ENCODE measurements at regions not wholly inside any gene's neighbourhood (a gene's known extent, or its start where the extent isn't known, plus 50 kb on each side); places are given as distances from the start of the nearest gene placed in this dataset.

DNA sequence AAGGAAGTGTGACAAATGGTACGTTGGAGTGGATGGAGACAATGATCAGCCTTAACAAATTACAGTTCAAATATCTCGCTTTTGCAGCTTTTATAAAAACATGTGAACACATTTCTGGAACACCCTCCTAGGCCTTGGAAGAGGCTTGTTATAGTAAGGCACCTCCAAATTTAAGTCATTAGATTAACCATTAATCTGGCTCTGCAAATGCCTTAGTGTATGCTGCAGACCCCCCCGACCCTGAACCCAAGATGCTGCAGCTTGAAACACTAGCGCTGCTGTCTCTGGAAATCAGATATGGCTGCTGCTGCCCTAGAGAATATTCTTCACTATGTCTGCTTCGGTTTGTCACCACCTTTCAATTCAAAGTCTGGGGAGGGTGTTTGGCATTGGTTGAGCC, 196.4 kb downstream of the MIS18A start:
- Histone ChIP-seq H3K9ac (ENCODE audit: control insufficient read depth, extremely low read depth, insufficient read depth, low read length) (no peak overlapping the region), H3K27ac (ENCODE audit: control insufficient read depth, insufficient read depth, low read length) (no peak overlapping the region), H3K4me2 (ENCODE audit: control insufficient read depth, extremely low read depth, insufficient read depth, low read depth, low read length) (no peak overlapping the region), H3K36me3 (ENCODE audit: control insufficient read depth in 2 of 2, extremely low read depth in 1 of 2, insufficient read depth in 2 of 2, low read length in 2 of 2) (no peaks in the 10 kb centered on the region), H3K4me3 (ENCODE audit: control insufficient read depth in 2 of 3, extremely low read depth in 1 of 3, insufficient read depth in 2 of 3, low read depth in 1 of 3, low read length in 3 of 3) (no peak overlapping the region), H3K9me3 (ENCODE audit: control insufficient read depth, low read depth, low read length) (no peaks in the 10 kb centered on the region), H3K9me1 (ENCODE audit: control insufficient read depth, extremely low read depth, insufficient read depth, low read length) (no peaks in the 10 kb centered on the region), H3K27me3 (ENCODE audit: control insufficient read depth, extremely low read depth, insufficient read depth, low read length) (no peaks in the 10 kb centered on the region), H4K20me1 (ENCODE audit: control insufficient read depth, extremely low read depth, insufficient read depth, low read length) (no peaks in the 10 kb centered on the region), H3K79me2 (ENCODE audit: control insufficient read depth, insufficient read depth, low read length) (no peaks in the 10 kb centered on the region), H2AFZ (ENCODE audit: control insufficient read depth, low read length) (no peak overlapping the region), H3K4me1 (ENCODE audit: control insufficient read depth, extremely low read depth, insufficient read depth, low read length) (no peaks in the 10 kb centered on the region)
- dilution Hi-C loops (cut with MboI; ENCODE audit: extremely low pct_ligation_motif_present, low sequenced_read_pairs), result no loop called here
- DNase-seq (ENCODE audit: low read depth, low spot score), result no peak
- no peak for TF ChIP-seq EZH2 (IDR thresholded peaks at IDR 0.05; ENCODE audit: low read length)
- TF ChIP-seq, protein P1, sequence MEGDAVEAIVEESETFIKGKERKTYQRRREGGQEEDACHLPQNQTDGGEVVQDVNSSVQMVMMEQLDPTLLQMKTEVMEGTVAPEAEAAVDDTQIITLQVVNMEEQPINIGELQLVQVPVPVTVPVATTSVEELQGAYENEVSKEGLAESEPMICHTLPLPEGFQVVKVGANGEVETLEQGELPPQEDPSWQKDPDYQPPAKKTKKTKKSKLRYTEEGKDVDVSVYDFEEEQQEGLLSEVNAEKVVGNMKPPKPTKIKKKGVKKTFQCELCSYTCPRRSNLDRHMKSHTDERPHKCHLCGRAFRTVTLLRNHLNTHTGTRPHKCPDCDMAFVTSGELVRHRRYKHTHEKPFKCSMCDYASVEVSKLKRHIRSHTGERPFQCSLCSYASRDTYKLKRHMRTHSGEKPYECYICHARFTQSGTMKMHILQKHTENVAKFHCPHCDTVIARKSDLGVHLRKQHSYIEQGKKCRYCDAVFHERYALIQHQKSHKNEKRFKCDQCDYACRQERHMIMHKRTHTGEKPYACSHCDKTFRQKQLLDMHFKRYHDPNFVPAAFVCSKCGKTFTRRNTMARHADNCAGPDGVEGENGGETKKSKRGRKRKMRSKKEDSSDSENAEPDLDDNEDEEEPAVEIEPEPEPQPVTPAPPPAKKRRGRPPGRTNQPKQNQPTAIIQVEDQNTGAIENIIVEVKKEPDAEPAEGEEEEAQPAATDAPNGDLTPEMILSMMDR (optimal IDR thresholded peaks at IDR 0.05 in 1 of 3, IDR thresholded peaks at IDR 0.05 in 1 of 3, conservative IDR thresholded peaks at IDR 0.05 in 1 of 3; ENCODE audit: extremely low read depth in 1 of 3, insufficient read depth in 2 of 3, low read length in 3 of 3), result no peak
- FAIRE-seq, result no peak

GRCh38 chr21:32073593-32073992, 200.8 kb downstream of the HUNK start:
- no peaks in the 10 kb centered on the region for H3K27me3 ChIP-seq (ENCODE audit: control insufficient read depth, extremely low read depth, insufficient read depth, low read length)
- no peak overlapping the region for H3K9ac ChIP-seq (ENCODE audit: control insufficient read depth, extremely low read depth, insufficient read depth, low read length)
- no peak overlapping the region for H2AFZ ChIP-seq (ENCODE audit: control insufficient read depth, low read length)
- TF ChIP-seq, protein P1 (optimal IDR thresholded peaks at IDR 0.05 in 1 of 3, IDR thresholded peaks at IDR 0.05 in 1 of 3, conservative IDR thresholded peaks at IDR 0.05 in 1 of 3; ENCODE audit: extremely low read depth in 1 of 3, insufficient read depth in 2 of 3, low read length in 3 of 3), result no peak
- no peak for TF ChIP-seq EZH2 (IDR thresholded peaks at IDR 0.05; ENCODE audit: low read length)
- dilution Hi-C loops (cut with MboI; ENCODE audit: extremely low pct_ligation_motif_present, low sequenced_read_pairs), result no loop called here
- H3K36me3 ChIP-seq (ENCODE audit: control insufficient read depth in 2 of 2, extremely low read depth in 1 of 2, insufficient read depth in 2 of 2, low read length in 2 of 2), result no peaks in the 10 kb centered on the region
- H3K4me1 ChIP-seq (ENCODE audit: control insufficient read depth, extremely low read depth, insufficient read depth, low read length), result no peaks in the 10 kb centered on the region
- H3K79me2 ChIP-seq (ENCODE audit: control insufficient read depth, insufficient read depth, low read length), result no peaks in the 10 kb centered on the region
- no peaks in the 10 kb centered on the region for H3K9me3 ChIP-seq (ENCODE audit: control insufficient read depth, low read depth, low read length)
- no peaks in the 10 kb centered on the region for H3K9me1 ChIP-seq (ENCODE audit: control insufficient read depth, extremely low read depth, insufficient read depth, low read length)
- H4K20me1 ChIP-seq (ENCODE audit: control insufficient read depth, extremely low read depth, insufficient read depth, low read length), result no peaks in the 10 kb centered on the region
- FAIRE-seq, result no peak
- H3K4me3 ChIP-seq (ENCODE audit: control insufficient read depth in 2 of 3, extremely low read depth in 1 of 3, insufficient read depth in 2 of 3, low read depth in 1 of 3, low read length in 3 of 3), result no peak overlapping the region
- H3K4me2 ChIP-seq (ENCODE audit: control insufficient read depth, extremely low read depth, insufficient read depth, low read depth, low read length), result no peak overlapping the region
- DNase-seq (ENCODE audit: low read depth, low spot score), result no peak
- H3K27ac ChIP-seq (ENCODE audit: control insufficient read depth, insufficient read depth, low read length), result no peak overlapping the region

Measured in keratinocyte (primary cell).